Peyer's patch (tissue), 4 donors: ENCODE measurements at regions not wholly inside any gene's neighbourhood (a gene's known extent, or its start where the extent isn't known, plus 50 kb on each side); places are given as distances from the start of the nearest gene placed in this dataset.

Source experiments
- CTCF ChIP-seq, 6 experiments: fragments of 450-650 bp in 4 of 6; fragments of 200-600 bp in 2 of 6; sonication (generic) in 1 of 6; IDR thresholded peaks; one replicate each; pipeline ENCODE4 v1.5.1; 2017 to 2019; ENCODE audit warnings: antibody characterized with exemption in 6 of 6, mild to moderate bottlenecking in 3 of 6, moderate library complexity in 1 of 6
- POLR2A ChIP-seq, 2 donors: fragments of 450-650 bp; IDR thresholded peaks; one replicate each; pipeline ENCODE4 v1.5.1; 2017; ENCODE audit warnings: antibody characterized with exemption in 2 of 2, mild to moderate bottlenecking in 2 of 2, moderate library complexity in 2 of 2

- TF ChIP-seq CTCF (IDR thresholded peaks at IDR 0.05) (no peak), POLR2A (IDR thresholded peaks at IDR 0.05) (no peak)
Measured at GRCh38 chr9:40927851-40928802, 200.4 kb downstream of the FOXD4L6 start.
